Adipocyte (in vitro differentiated cells): ENCODE measurements at regions not wholly inside any gene's neighbourhood (a gene's known extent, or its start where the extent isn't known, plus 50 kb on each side); places are given as distances from the start of the nearest gene placed in this dataset.

Experiments used
- DNase-seq: peaks from one replicate; pipeline ENCODE4 v3.0.0-alpha.2; 2015; ENCODE audit warnings: low read depth
- H3K27me3 ChIP-seq: replicated peaks from 2 replicates; pipeline ENCODE4 v1.7.0; 2013; ENCODE audit warnings: mild to moderate bottlenecking, low read length, moderate library complexity; ENCODE audit not compliant: control insufficient read depth, insufficient read depth
- H3K36me3 ChIP-seq: 2 replicates; pipeline ENCODE4 v1.7.0; 2013; ENCODE audit warnings: low read length, mild to moderate bottlenecking, moderate library complexity; ENCODE audit not compliant: control insufficient read depth, insufficient read depth, severe bottlenecking
- H3K4me1 ChIP-seq: 2 replicates; pipeline ENCODE4 v1.7.0; 2013; ENCODE audit warnings: mild to moderate bottlenecking, low read length, moderate library complexity; ENCODE audit not compliant: control insufficient read depth, insufficient read depth
- H3K4me3 ChIP-seq: 2 replicates; pipeline ENCODE4 v1.7.0; 2013; ENCODE audit warnings: mild to moderate bottlenecking, low read length, moderate library complexity
- H3K9ac ChIP-seq: 2 replicates; pipeline ENCODE4 v1.7.0; 2013; ENCODE audit warnings: mild to moderate bottlenecking, low read length, moderate library complexity
- H3K9me3 ChIP-seq: 2 replicates; pipeline ENCODE4 v1.7.0; 2013; ENCODE audit warnings: mild to moderate bottlenecking, low read length, moderate library complexity; ENCODE audit not compliant: control insufficient read depth

GRCh38 chr3:6791161-6791560, 69.8 kb upstream of the GRM7 start:
- no peak for DNase-seq
- no peaks in the 10 kb centered on the region for H3K27me3 ChIP-seq
- H3K9me3 ChIP-seq: no peaks in the 10 kb centered on the region
- H3K36me3 ChIP-seq: no peaks in the 10 kb centered on the region
- no peak overlapping the region for H3K9ac ChIP-seq
- no peak overlapping the region for H3K4me3 ChIP-seq
- H3K4me1 ChIP-seq: no peaks in the 10 kb centered on the region

GRCh38 chr3:6799264-6799915, 61.5 kb upstream of the GRM7 start:
- no peaks in the 10 kb centered on the region for H3K36me3 ChIP-seq
- H3K9ac ChIP-seq: no peak overlapping the region
- H3K27me3 ChIP-seq: no peaks in the 10 kb centered on the region
- DNase-seq: peak; percentile 1
- no peak overlapping the region for H3K4me3 ChIP-seq
- no peaks in the 10 kb centered on the region for H3K9me3 ChIP-seq
- no peaks in the 10 kb centered on the region for H3K4me1 ChIP-seq

DNA sequence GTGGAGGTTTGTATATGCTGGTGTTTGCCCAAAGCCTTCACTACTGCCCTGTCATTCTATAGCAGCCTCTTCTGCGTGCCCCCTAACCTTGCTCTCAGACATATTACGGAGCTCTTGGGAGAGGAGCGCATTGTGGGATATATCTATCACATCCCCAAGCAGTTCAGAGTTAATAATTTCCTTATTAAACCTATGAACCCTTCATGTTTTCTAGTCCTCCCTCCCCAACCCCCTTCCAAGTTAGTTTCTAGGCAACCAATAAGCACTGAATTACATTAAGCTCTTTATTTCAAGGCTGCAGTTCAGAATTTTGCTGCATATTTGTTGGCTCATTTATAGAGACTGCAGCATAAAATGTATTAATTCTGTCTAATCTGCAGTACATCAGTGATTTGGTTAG, 57.3 kb upstream of the GRM7 start:
- Histone ChIP-seq H3K4me3 (no peak overlapping the region), H3K9me3 (no peaks in the 10 kb centered on the region), H3K4me1 (peaks cover 2% of the 10 kb centered on the region), H3K27me3 (no peaks in the 10 kb centered on the region), H3K36me3 (no peaks in the 10 kb centered on the region), H3K9ac (no peak overlapping the region)
- DNase-seq: no peak

- DNase-seq: no peak
- Histone ChIP-seq H3K9ac (no peak overlapping the region), H3K4me3 (no peak overlapping the region), H3K27me3 (no peaks in the 10 kb centered on the region), H3K4me1 (peaks cover 5% of the 10 kb centered on the region), H3K36me3 (no peaks in the 10 kb centered on the region), H3K9me3 (no peaks in the 10 kb centered on the region)
Measured at GRCh38 chr3:6805236-6805635, 55.7 kb upstream of the GRM7 start.

DNA sequence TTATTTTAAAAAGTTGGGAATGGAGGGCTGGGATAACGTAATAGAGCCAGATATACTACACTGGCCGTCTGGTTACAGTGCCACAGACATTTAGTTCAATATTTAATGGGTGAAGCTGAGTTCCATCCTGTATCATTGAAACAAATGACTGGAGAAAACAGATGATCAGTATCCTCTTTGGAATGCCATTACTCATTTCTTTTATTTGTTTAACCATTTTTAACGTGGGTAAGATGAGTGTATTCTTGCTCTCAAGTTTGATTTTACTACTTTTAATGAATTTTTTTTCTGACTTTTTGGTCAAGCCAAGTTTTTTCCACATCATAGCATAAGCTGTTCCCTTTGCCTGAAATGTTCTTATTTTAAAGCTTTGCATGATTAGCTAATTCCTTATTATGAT, 53.9 kb upstream of the GRM7 start:
- peaks cover 5% of the 10 kb centered on the region for H3K4me1 ChIP-seq
- H3K36me3 ChIP-seq: no peaks in the 10 kb centered on the region
- no peaks in the 10 kb centered on the region for H3K27me3 ChIP-seq
- no peaks in the 10 kb centered on the region for H3K9me3 ChIP-seq
- no peak for DNase-seq
- no peak overlapping the region for H3K4me3 ChIP-seq
- no peak overlapping the region for H3K9ac ChIP-seq

GRCh38 chr3:6807967-6808588, 52.8 kb upstream of the GRM7 start:
- H3K4me3 ChIP-seq: no peak overlapping the region
- no peaks in the 10 kb centered on the region for H3K36me3 ChIP-seq
- H3K4me1 ChIP-seq: peaks cover 5% of the 10 kb centered on the region
- no peak overlapping the region for H3K9ac ChIP-seq
- no peak for DNase-seq
- H3K27me3 ChIP-seq: no peaks in the 10 kb centered on the region
- H3K9me3 ChIP-seq: no peaks in the 10 kb centered on the region

DNA sequence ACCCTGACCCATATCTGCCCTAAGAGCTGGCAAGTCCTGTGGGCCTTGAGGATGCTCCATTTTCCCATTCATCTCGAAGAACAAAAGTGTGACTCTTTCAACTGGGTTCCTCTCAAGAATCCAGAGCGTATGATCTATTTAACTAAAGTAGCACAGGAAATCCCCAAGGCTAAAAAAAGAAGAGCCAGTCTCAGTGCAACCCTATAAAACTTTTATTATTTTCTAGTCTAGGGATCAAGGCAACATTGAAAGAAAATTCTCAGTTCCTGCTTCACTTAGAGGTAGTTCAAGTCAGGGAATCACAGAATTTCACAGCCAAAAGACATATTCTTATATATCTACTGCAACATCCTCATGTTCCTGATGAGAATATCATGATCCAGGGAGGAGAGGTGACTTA, 51.6 kb upstream of the GRM7 start:
- Histone ChIP-seq H3K4me1 (peaks cover 5% of the 10 kb centered on the region), H3K9ac (no peak overlapping the region), H3K4me3 (no peak overlapping the region), H3K9me3 (no peaks in the 10 kb centered on the region), H3K27me3 (no peaks in the 10 kb centered on the region), H3K36me3 (no peaks in the 10 kb centered on the region)
- no peak for DNase-seq
